Liver (tissue), 8 donors: ENCODE measurements at regions not wholly inside any gene's neighbourhood (a gene's known extent, or its start where the extent isn't known, plus 50 kb on each side); places are given as distances from the start of the nearest gene placed in this dataset.

Experiments used
- DNase-seq: peaks from one replicate; pipeline ENCODE4 v3.0.0-alpha.2; 2017; ENCODE audit warnings: low spot score
- H3K27ac ChIP-seq, 2 donors: one replicate each; pipeline ENCODE4 v1.7.0; 2013; ENCODE audit warnings: inconsistent platforms in 2 of 2, low read length in 2 of 2, control low read depth in 1 of 2, low read depth in 1 of 2, mild to moderate bottlenecking in 1 of 2
- H3K27me3 ChIP-seq, 4 donors: one replicate each; pipeline versions ENCODE4 v1.6.1 to v1.7.0; 2013; ENCODE audit warnings: low read length in 3 of 4, inconsistent platforms in 1 of 4, mild to moderate bottlenecking in 1 of 4, moderate library complexity in 1 of 4; ENCODE audit not compliant: control insufficient read depth in 4 of 4, insufficient read depth in 4 of 4
- H3K36me3 ChIP-seq, 4 donors: one replicate each; pipeline versions ENCODE4 v1.6.1 to v1.7.0; 2013; ENCODE audit warnings: low read length in 3 of 4, mild to moderate bottlenecking in 3 of 4, low read depth in 1 of 4, moderate library complexity in 1 of 4; ENCODE audit not compliant: control insufficient read depth in 4 of 4, insufficient read depth in 3 of 4
- H3K4me1 ChIP-seq, 4 donors: one replicate each; pipeline versions ENCODE4 v1.6.1 to v1.7.0; 2013; ENCODE audit warnings: low read length in 3 of 4, mild to moderate bottlenecking in 3 of 4, moderate library complexity in 1 of 4; ENCODE audit not compliant: control insufficient read depth in 4 of 4, insufficient read depth in 4 of 4
- H3K4me3 ChIP-seq, 3 donors: one replicate each; pipeline versions ENCODE4 v1.6.1 to v1.7.0; 2013; ENCODE audit warnings: low read length in 3 of 3, control low read depth in 1 of 3, low read depth in 1 of 3, mild to moderate bottlenecking in 1 of 3
- H3K9ac ChIP-seq, 2 donors: one replicate each; pipeline ENCODE4 v1.7.0; 2013; ENCODE audit warnings: low read length in 2 of 2, mild to moderate bottlenecking in 2 of 2, moderate library complexity in 2 of 2, control low read depth in 1 of 2, low read depth in 1 of 2
- H3K9me3 ChIP-seq, 4 donors: one replicate each; pipeline versions ENCODE4 v1.6.1 to v1.7.0; 2013; ENCODE audit warnings: low read length in 3 of 4; ENCODE audit not compliant: control insufficient read depth in 4 of 4
- EGR1 ChIP-seq, 2 donors: IDR thresholded peaks; 2 replicates each; pipeline ENCODE4 v1.6.1; 2016 to 2018; ENCODE audit warnings: antibody characterized with exemption in 2 of 2, low read depth in 2 of 2
- FOXA1 ChIP-seq: IDR thresholded peaks from 2 replicates; pipeline ENCODE4 v1.6.1; 2016; ENCODE audit warnings: antibody characterized with exemption
- FOXA2 ChIP-seq: IDR thresholded peaks from 2 replicates; pipeline ENCODE4 v1.6.1; 2016; ENCODE audit warnings: antibody characterized with exemption
- GABPA ChIP-seq, 2 donors: IDR thresholded peaks in 1 of 2; conservative IDR thresholded peaks in 1 of 2; 2 replicates each; pipeline ENCODE4 v1.6.1; 2016; ENCODE audit warnings: antibody characterized with exemption in 2 of 2, mild to moderate bottlenecking in 1 of 2, moderate library complexity in 1 of 2
- HNF4A ChIP-seq, 2 donors: conservative IDR thresholded peaks; 2 replicates each; pipeline ENCODE4 v1.6.1; 2016; ENCODE audit warnings: antibody characterized with exemption in 2 of 2, mild to moderate bottlenecking in 2 of 2
- HNF4G ChIP-seq: IDR thresholded peaks from 2 replicates; pipeline ENCODE4 v1.6.1; 2016; ENCODE audit warnings: antibody characterized with exemption
- JUND ChIP-seq, 2 donors: IDR thresholded peaks; 2 replicates each; pipeline ENCODE4 v1.6.1; 2016; ENCODE audit warnings: antibody characterized with exemption in 2 of 2
- NR2F2 ChIP-seq: IDR thresholded peaks from 2 replicates; pipeline ENCODE4 v1.6.1; 2016; ENCODE audit warnings: antibody characterized with exemption
- RAD21 ChIP-seq, 2 donors: IDR thresholded peaks; 2 replicates each; pipeline ENCODE4 v1.6.1; 2016; ENCODE audit warnings: antibody characterized with exemption in 2 of 2, mild to moderate bottlenecking in 2 of 2
- RXRA ChIP-seq, 2 donors: IDR thresholded peaks; 2 replicates each; pipeline ENCODE4 v1.6.1; 2017 to 2018; ENCODE audit warnings: antibody characterized with exemption in 2 of 2, mild to moderate bottlenecking in 1 of 2
- SP1 ChIP-seq: IDR thresholded peaks from 2 replicates; pipeline ENCODE4 v1.6.1; 2018; ENCODE audit warnings: antibody characterized with exemption, mild to moderate bottlenecking
- TAF1 ChIP-seq: conservative IDR thresholded peaks from 2 replicates; pipeline ENCODE4 v1.6.1; 2016; ENCODE audit warnings: antibody characterized with exemption, mild to moderate bottlenecking
- YY1 ChIP-seq: IDR thresholded peaks from 2 replicates; pipeline ENCODE4 v1.6.1; 2016; ENCODE audit warnings: antibody characterized with exemption, mild to moderate bottlenecking
- WGBS: extraction: QIAGEN DNeasy Blood & Tissue Kit; methylation state at CpG from one replicate; pipeline ENCODE4 v1.1.7; 2013; 5-methylcytosine and 5-hydroxymethylcytosine counted together
- TF ChIP-seq, protein P1 (sequence below): IDR thresholded peaks from 2 replicates; pipeline ENCODE4 v1.6.1; 2016; ENCODE audit warnings: antibody characterized with exemption
- TF ChIP-seq, protein P2 (sequence below): IDR thresholded peaks from 2 replicates; pipeline ENCODE4 v1.6.1; 2016; ENCODE audit warnings: antibody characterized with exemption
- TF ChIP-seq, protein P3 (sequence below): fragments of 150-350 bp; IDR thresholded peaks from 2 replicates; pipeline ENCODE4 v1.5.1; 2017; ENCODE audit warnings: improper control_type of control experiment, low read depth, low read length; ENCODE audit not compliant: missing input control
- TF ChIP-seq, protein P4 (sequence below): IDR thresholded peaks from 2 replicates; pipeline ENCODE4 v1.6.1; 2016; ENCODE audit warnings: antibody characterized with exemption, mild to moderate bottlenecking
- TF ChIP-seq, protein P5 (sequence below): IDR thresholded peaks from 2 replicates; pipeline ENCODE4 v1.6.1; 2016; ENCODE audit warnings: antibody characterized with exemption
- donor health status: healthy.
- donor health status: healthy.
- donor health status: healthy.
- donor health status: healthy.
- donor health status: healthy.

DNA sequence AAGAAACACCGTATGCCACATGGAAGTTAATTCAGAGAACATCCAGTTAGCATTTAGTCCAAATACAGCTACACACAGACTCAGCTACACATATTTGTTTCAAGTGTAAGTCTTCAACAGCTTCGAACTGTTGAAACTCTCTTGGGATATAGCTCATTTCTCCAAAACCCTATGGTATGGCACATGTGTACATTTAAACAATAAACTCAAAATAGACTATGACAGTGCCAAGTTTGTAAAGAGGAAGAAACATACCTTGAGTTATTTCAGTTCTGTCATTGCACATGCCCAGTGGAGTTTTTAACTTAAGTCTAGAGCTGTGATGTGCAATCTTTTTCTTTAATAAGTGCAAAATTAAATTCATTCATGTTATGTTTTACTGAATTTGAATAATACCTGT, 155.1 kb upstream of the RAI14 start:
- WGBS: 87% methylated on average over 2 of the region's 2 CpGs
- Histone ChIP-seq H3K4me1 (peaks cover 13 to 34% (median 22%) of the 10 kb centered on the region in 4 donors), H3K4me3 (no peak overlapping the region), H3K27me3 (no peaks in the 10 kb centered on the region), H3K9ac (no peak overlapping the region), H3K36me3 (no peaks in the 10 kb centered on the region), H3K27ac (peak overlapping the region in 1 of 2 donors; percentile 68), H3K9me3 (no peaks in the 10 kb centered on the region)
- no peak for DNase-seq
- TF ChIP-seq JUND (IDR thresholded peaks at IDR 0.05) (no peak), HNF4A (conservative IDR thresholded peaks at IDR 0.05) (no peak), RAD21 (IDR thresholded peaks at IDR 0.05) (no peak), NR2F2 (no peak), RXRA (IDR thresholded peaks at IDR 0.05) (no peak), TAF1 (no peak), YY1 (no peak), HNF4G (no peak), EGR1 (IDR thresholded peaks at IDR 0.05; ENCODE audit: low read depth in 2 of 2) (no peak), FOXA1 (no peak), FOXA2 (no peak), SP1 (no peak), GABPA (IDR thresholded peaks at IDR 0.05 in 1 of 2, conservative IDR thresholded peaks at IDR 0.05 in 1 of 2) (no peak)
- TF ChIP-seq, protein P1, sequence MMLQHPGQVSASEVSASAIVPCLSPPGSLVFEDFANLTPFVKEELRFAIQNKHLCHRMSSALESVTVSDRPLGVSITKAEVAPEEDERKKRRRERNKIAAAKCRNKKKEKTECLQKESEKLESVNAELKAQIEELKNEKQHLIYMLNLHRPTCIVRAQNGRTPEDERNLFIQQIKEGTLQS: no peak
- TF ChIP-seq, protein P2, sequence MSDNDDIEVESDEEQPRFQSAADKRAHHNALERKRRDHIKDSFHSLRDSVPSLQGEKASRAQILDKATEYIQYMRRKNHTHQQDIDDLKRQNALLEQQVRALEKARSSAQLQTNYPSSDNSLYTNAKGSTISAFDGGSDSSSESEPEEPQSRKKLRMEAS: no peak
- TF ChIP-seq, protein P3, sequence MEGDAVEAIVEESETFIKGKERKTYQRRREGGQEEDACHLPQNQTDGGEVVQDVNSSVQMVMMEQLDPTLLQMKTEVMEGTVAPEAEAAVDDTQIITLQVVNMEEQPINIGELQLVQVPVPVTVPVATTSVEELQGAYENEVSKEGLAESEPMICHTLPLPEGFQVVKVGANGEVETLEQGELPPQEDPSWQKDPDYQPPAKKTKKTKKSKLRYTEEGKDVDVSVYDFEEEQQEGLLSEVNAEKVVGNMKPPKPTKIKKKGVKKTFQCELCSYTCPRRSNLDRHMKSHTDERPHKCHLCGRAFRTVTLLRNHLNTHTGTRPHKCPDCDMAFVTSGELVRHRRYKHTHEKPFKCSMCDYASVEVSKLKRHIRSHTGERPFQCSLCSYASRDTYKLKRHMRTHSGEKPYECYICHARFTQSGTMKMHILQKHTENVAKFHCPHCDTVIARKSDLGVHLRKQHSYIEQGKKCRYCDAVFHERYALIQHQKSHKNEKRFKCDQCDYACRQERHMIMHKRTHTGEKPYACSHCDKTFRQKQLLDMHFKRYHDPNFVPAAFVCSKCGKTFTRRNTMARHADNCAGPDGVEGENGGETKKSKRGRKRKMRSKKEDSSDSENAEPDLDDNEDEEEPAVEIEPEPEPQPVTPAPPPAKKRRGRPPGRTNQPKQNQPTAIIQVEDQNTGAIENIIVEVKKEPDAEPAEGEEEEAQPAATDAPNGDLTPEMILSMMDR: no peak
- TF ChIP-seq, protein P4, sequence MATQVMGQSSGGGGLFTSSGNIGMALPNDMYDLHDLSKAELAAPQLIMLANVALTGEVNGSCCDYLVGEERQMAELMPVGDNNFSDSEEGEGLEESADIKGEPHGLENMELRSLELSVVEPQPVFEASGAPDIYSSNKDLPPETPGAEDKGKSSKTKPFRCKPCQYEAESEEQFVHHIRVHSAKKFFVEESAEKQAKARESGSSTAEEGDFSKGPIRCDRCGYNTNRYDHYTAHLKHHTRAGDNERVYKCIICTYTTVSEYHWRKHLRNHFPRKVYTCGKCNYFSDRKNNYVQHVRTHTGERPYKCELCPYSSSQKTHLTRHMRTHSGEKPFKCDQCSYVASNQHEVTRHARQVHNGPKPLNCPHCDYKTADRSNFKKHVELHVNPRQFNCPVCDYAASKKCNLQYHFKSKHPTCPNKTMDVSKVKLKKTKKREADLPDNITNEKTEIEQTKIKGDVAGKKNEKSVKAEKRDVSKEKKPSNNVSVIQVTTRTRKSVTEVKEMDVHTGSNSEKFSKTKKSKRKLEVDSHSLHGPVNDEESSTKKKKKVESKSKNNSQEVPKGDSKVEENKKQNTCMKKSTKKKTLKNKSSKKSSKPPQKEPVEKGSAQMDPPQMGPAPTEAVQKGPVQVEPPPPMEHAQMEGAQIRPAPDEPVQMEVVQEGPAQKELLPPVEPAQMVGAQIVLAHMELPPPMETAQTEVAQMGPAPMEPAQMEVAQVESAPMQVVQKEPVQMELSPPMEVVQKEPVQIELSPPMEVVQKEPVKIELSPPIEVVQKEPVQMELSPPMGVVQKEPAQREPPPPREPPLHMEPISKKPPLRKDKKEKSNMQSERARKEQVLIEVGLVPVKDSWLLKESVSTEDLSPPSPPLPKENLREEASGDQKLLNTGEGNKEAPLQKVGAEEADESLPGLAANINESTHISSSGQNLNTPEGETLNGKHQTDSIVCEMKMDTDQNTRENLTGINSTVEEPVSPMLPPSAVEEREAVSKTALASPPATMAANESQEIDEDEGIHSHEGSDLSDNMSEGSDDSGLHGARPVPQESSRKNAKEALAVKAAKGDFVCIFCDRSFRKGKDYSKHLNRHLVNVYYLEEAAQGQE: no peak
- TF ChIP-seq, protein P5, sequence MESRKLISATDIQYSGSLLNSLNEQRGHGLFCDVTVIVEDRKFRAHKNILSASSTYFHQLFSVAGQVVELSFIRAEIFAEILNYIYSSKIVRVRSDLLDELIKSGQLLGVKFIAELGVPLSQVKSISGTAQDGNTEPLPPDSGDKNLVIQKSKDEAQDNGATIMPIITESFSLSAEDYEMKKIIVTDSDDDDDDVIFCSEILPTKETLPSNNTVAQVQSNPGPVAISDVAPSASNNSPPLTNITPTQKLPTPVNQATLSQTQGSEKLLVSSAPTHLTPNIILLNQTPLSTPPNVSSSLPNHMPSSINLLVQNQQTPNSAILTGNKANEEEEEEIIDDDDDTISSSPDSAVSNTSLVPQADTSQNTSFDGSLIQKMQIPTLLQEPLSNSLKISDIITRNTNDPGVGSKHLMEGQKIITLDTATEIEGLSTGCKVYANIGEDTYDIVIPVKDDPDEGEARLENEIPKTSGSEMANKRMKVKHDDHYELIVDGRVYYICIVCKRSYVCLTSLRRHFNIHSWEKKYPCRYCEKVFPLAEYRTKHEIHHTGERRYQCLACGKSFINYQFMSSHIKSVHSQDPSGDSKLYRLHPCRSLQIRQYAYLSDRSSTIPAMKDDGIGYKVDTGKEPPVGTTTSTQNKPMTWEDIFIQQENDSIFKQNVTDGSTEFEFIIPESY: no peak

DNA sequence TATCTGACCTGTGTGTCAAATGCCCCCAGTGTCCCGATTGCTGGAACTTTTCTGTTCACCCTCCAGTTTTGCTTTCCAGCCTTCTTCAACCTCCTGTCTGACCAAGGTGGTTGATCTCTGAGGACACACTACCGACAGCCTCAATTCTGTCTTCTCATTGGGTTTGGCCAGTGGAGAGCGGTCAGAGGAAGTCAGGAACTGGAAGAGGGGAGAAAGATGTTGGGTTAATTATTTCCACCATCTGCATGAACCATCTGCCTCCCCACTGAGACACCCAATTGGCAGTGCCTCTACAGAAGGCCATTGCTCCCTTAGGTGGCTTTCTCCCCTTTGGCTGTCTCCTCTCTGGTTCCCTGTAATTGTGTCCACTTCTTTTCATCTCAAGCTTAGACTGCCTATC, 154.3 kb upstream of the RAI14 start:
- TF ChIP-seq RAD21 (IDR thresholded peaks at IDR 0.05) (no peak), GABPA (IDR thresholded peaks at IDR 0.05 in 1 of 2, conservative IDR thresholded peaks at IDR 0.05 in 1 of 2) (no peak), NR2F2 (no peak), HNF4G (no peak), YY1 (no peak)
- H3K4me1 ChIP-seq: peaks cover 13 to 34% (median 22%) of the 10 kb centered on the region in 4 donors
- WGBS: 89% methylated on average over 3 of the region's 3 CpGs
- no peak for DNase-seq
- H3K36me3 ChIP-seq: no peaks in the 10 kb centered on the region
- no peaks in the 10 kb centered on the region for H3K9me3 ChIP-seq
- H3K27me3 ChIP-seq: no peaks in the 10 kb centered on the region
- no peak overlapping the region for H3K27ac ChIP-seq
- no peak overlapping the region for H3K4me3 ChIP-seq
- no peak overlapping the region for H3K9ac ChIP-seq
